HG03175 (cell line): ENCODE measurements at regions not wholly inside any gene's neighbourhood (a gene's known extent, or its start where the extent isn't known, plus 50 kb on each side); places are given as distances from the start of the nearest gene placed in this dataset.

Experiments
- ATAC-seq: cut with Tn5 transposase; IDR thresholded peaks from one replicate; pipeline ENCODE4 v1.9.1; 2021; ENCODE audit warnings: mild to moderate bottlenecking, moderate library complexity; ENCODE audit not compliant: unreplicated experiment

- no peak for ATAC-seq
Measured at GRCh38 chr1:98088381-98088780, 167.5 kb upstream of the DPYD start.

GRCh38 chr1:98086796-98087441 lies 166.1 kb upstream of the DPYD start:
- ATAC-seq: no peak

GRCh38 chr1:98086156-98086555 lies 165.3 kb upstream of the DPYD start:
- ATAC-seq: no peak

GRCh38 chr1:98084188-98084587 lies 163.4 kb upstream of the DPYD start:
- ATAC-seq: no peak

GRCh38 chr1:98081944-98082343 lies 161.1 kb upstream of the DPYD start:
- ATAC-seq: no peak

- no peak for ATAC-seq
Measured at GRCh38 chr1:98078596-98078995, 157.8 kb upstream of the DPYD start.

- ATAC-seq: no peak
Measured at GRCh38 chr1:98077691-98078090, 156.9 kb upstream of the DPYD start.

- no peak for ATAC-seq
Measured at GRCh38 chr1:98075626-98076025, 154.8 kb upstream of the DPYD start.

GRCh38 chr1:98073823-98074222 lies 153.0 kb upstream of the DPYD start:
- ATAC-seq: no peak

- ATAC-seq: no peak
Measured at GRCh38 chr1:98073106-98073505, 152.3 kb upstream of the DPYD start.

- no peak for ATAC-seq
Measured at GRCh38 chr1:98072047-98072446, 151.2 kb upstream of the DPYD start.

- ATAC-seq: no peak
Measured at GRCh38 chr1:98068016-98068415, 147.2 kb upstream of the DPYD start.

- ATAC-seq: no peak
Measured at GRCh38 chr1:98066911-98067310, 146.1 kb upstream of the DPYD start.

GRCh38 chr1:98059620-98060019 lies 138.8 kb upstream of the DPYD start:
- no peak for ATAC-seq

- peak; percentile 30 for ATAC-seq
Measured at GRCh38 chr1:98058676-98059075, 137.8 kb upstream of the DPYD start.

- ATAC-seq: no peak
Measured at GRCh38 chr1:98057236-98057910, 136.5 kb upstream of the DPYD start.

- no peak for ATAC-seq
Measured at GRCh38 chr1:98056781-98057180, 135.9 kb upstream of the DPYD start.

GRCh38 chr1:98055457-98055856 lies 134.6 kb upstream of the DPYD start:
- ATAC-seq: no peak

GRCh38 chr1:98054786-98055185 lies 134.0 kb upstream of the DPYD start:
- ATAC-seq: no peak

- ATAC-seq: no peak
Measured at GRCh38 chr1:98054367-98054701, 133.5 kb upstream of the DPYD start.

- peak; percentile 93 for ATAC-seq
Measured at GRCh38 chr1:98053471-98054366, 132.9 kb upstream of the DPYD start.
